Renal cortical epithelial cell (primary cell): ENCODE measurements at regions not wholly inside any gene's neighbourhood (a gene's known extent, or its start where the extent isn't known, plus 50 kb on each side); places are given as distances from the start of the nearest gene placed in this dataset.

Experiments used
- DNase-seq: peaks from one replicate; pipeline ENCODE4 v3.0.0-alpha.2; 2011; ENCODE audit warnings: low read depth

- DNase-seq = no peak
Observed at GRCh38 chr11:112901924-112902323, 59.3 kb upstream of the NCAM1 start.

GRCh38 chr11:112902361-112903011 is 58.7 kb upstream of the NCAM1 start:
- DNase-seq = no peak

- DNase-seq = peak; percentile 3
Observed at GRCh38 chr11:112903340-112903739, 57.9 kb upstream of the NCAM1 start.

GRCh38 chr11:112911124-112911523 is 50.1 kb upstream of the NCAM1 start:
- DNase-seq = no peak
